CMK (cell line): ENCODE measurements at regions not wholly inside any gene's neighbourhood (a gene's known extent, or its start where the extent isn't known, plus 50 kb on each side); places are given as distances from the start of the nearest gene placed in this dataset.

Experiments
- DNase-seq: peaks from one replicate; pipeline ENCODE4 v3.0.0-alpha.2; 2010; ENCODE audit warnings: low read depth

DNA sequence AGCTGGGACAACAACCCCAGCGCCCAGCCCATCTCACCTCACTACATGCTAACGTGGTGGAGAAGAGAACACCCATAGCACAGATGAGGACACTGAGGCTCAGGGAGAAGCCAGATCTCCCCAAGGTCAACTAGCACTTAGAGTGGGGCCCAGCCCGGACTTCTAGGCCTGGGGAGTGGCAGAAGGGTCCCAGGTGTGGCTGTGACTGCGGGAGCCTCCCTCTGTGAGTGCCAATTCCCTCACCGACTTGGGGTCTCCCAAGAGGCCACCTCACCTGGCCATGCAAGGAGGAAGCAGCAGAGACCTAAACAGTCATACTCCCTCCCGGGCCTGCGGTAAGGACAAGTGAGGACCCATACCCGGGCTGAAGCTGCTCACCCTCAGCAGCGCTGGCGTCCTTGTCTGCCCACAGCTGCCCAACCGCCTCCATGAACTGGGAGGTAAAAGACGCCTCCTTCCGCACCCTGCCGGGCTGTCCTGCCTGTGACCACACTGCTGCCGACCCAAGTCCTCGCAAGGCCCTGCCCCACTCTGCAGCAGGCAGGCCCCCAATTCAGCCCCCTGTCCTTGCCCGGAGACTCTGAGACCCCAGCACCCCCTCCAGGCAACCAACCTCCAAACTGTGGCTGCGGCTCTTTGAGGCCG lies 93.2 kb upstream of the RTL6 start:
- DNase-seq, result no peak

- no peak for DNase-seq
Measured at GRCh38 chr22:44590291-44590690, 92.3 kb upstream of the RTL6 start.

DNA sequence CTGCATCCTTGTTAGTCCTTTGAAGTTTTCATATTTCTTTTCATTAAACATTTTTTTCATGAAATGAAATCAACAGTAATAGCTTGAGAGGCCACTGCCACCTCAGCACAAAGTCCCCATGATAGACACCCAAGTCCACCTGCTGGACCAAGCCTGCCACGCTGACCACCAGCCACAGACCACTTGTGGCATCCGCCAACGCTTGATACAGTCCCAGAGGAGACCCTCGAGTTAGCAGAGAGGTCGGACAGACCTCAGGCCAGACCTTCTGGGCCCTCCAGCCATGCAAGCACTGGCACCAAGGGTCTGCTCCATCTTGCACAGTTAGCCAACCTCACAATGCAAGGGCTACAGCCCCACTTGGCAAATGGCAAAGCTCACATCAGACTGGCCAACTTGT lies 91.8 kb upstream of the RTL6 start:
- DNase-seq, result no peak

DNA sequence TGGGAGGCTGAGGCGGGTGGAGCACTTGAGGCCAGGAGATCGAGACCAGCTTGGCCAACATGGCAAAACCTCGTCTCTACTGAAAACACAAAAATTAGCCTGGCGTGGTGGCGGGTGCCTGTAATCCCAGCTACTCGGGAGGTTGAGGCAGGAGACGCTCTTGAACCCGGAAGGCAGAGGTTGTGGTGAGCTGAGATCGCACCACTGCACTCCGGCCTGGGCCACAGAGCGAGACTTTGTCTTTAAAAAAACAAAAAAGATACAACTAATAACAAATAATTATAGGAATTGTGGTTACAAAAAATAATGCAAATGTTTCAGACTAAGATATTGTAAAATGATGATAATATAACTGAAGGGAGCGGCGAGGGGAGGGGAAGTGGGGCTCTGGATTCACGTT lies 90.3 kb upstream of the RTL6 start:
- no peak for DNase-seq

GRCh38 chr22:44587737-44588310 lies 89.8 kb upstream of the RTL6 start:
- no peak for DNase-seq

DNA sequence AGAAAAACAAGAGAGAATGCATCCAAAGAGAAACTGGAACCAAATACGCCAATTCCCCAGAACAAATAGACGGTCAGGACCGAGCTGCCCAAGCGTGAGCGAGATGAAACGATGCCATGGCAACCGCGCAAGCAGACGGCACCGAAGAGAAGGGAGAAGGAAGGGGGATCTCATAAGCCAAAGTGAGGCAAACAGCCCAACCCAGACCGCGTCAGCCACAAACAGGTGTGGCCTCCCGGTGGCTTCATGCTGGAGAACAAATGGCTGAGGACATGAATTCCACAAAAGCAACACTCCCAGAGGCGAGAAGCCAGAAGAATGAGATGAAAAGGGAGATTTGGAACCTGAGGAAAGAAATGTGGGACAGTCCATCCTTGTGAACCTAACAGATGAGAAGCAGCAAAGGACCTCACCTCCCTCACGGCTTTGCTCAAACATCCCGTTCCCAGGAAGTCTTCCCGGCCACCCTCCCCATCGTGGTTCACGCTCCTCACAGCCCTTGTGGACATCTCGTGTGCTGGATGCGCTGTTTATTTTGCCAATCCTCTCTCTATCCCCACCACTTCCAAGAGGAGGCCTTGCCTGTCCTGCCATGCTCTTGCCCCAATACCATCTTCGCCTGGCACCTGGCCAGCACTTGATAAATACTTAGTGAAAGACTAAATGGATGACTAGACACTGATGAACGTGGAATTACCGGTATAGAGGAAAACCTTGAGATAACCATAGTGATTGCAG lies 89.1 kb upstream of the RTL6 start:
- no peak for DNase-seq

- no peak for DNase-seq
Measured at GRCh38 chr22:44586351-44586990, 88.4 kb upstream of the RTL6 start.

DNA sequence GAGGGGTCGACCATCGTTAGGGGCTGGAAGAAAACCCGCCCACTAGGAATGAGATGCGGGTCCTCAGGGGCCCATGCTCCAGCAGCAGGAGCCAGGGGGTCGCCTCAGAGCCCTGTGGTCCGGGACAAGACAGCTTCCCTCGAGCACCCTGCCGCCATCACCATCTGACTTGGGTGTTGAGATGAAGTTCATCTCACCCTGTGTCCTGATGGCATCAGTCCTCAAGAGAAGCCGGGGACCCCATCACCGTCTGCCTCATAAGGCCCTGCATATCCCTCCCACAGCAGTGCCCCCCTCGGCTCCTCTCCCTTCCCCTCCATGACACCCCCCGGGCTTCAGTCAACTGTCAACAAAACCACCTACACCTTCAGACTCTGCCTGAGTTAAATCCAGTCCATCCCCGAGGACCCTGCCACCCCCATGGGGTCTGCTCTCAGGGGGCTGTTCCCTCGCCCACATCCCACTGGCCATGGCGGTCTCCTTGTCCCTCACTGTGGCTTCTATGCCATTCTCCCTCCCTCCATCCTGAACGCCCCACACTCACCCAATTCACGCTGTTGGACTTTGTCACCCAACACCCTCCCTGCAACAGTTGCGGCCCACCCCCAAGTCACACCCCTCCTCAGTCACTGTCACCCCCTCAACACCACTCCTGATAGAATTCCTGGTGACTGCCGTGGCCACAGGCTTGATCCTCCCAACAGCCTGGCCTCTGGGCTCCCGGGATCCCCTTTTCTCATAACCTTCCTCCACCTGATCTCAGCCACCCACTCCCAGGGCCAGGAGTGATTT lies 87.7 kb upstream of the RTL6 start:
- DNase-seq, result no peak

- no peak for DNase-seq
Measured at GRCh38 chr22:44584256-44584902, 86.3 kb upstream of the RTL6 start.

- DNase-seq, result no peak
Measured at GRCh38 chr22:44583854-44584253, 85.8 kb upstream of the RTL6 start.

DNA sequence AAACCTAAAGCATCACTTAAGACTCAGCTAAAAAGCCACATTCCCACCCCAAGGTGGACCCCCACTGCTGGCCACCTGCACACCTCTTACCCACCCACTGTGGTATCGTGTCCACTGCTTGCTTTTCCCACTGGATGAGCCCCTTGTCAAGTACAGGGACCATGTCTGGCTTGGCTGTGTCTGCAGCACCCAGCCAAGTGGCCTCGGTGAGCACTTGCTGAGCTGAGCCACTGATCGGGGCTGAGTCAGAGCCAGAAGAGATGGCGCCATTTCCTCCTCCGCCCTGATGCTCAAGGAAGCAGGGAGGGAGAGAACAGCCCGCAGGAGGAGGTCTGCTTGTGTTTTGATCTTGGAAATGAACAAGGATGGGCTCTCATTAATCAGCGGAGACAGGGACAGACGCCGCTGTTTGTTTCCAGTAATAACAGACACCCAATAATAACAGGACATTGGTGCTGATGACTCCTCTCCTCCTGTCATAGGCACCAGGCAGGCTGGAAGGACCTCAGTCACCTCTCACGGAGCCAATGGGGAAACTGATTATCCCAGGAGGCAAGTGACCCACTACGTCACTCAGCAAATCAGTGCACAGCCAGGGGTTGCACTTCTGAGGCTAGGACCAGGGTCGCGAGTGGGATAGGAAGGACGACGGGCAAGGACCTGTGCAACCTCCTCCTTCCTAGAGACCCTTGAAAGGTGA lies 85.2 kb upstream of the RTL6 start:
- no peak for DNase-seq

GRCh38 chr22:44582016-44582415 lies 84.0 kb upstream of the RTL6 start:
- DNase-seq, result no peak

DNA sequence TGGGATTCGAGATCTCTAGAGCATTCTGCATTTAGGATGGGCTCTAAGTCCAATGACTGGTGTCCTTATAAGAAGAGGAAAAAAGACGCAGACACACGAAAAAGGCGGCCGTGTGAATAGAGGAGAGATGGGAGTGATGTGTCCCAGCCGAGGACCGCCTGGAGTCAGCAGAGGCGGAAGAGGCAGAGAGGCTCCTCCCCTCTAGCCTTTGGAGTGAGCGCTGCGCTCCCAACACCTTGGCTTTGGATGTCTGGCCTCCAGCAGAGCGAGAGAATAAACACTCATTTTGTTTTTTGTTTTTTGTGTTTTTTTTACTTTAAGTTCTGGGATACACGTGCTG lies 83.0 kb upstream of the RTL6 start:
- DNase-seq, result no peak

- no peak for DNase-seq
Measured at GRCh38 chr22:44580176-44581095, 82.4 kb upstream of the RTL6 start.

- DNase-seq, result no peak
Measured at GRCh38 chr22:44578516-44579230, 80.6 kb upstream of the RTL6 start.

GRCh38 chr22:44578110-44578457 lies 80.1 kb upstream of the RTL6 start:
- DNase-seq, result no peak

DNA sequence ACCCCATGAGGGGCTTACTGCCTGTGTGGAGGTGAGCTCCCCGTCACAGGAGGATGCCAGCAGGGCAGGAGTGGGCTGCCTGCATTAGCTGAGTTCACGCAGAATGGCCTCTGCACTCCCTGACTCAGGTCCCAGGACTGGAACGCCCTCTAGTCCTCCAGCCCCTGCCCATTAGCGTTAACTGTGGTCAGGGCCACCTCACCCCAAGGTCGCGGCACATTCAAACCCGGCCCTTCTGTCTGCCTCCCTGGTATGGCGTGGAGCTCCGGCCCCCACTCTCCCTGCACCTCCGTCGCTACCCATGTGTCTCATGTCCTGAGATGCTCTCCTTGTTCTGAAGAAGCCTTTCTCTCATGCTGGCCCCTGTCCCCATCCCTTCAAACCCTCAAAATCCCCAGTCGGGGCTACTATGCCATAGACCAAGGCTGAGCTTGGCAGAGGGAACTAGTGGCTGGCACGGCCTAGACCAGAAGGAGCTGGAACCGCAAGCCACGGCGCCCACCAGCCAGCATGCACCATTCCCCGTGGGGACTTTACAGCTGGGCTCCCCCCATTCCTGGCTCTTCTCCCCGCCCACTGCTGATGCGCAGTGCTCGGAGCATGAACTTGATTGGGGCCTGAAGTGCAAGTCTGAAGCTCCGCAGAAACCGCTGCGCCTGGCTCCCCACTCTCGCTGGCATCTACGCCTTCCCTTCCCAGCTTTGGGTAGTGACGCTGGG lies 79.5 kb upstream of the RTL6 start:
- DNase-seq, result peak; percentile 63

DNA sequence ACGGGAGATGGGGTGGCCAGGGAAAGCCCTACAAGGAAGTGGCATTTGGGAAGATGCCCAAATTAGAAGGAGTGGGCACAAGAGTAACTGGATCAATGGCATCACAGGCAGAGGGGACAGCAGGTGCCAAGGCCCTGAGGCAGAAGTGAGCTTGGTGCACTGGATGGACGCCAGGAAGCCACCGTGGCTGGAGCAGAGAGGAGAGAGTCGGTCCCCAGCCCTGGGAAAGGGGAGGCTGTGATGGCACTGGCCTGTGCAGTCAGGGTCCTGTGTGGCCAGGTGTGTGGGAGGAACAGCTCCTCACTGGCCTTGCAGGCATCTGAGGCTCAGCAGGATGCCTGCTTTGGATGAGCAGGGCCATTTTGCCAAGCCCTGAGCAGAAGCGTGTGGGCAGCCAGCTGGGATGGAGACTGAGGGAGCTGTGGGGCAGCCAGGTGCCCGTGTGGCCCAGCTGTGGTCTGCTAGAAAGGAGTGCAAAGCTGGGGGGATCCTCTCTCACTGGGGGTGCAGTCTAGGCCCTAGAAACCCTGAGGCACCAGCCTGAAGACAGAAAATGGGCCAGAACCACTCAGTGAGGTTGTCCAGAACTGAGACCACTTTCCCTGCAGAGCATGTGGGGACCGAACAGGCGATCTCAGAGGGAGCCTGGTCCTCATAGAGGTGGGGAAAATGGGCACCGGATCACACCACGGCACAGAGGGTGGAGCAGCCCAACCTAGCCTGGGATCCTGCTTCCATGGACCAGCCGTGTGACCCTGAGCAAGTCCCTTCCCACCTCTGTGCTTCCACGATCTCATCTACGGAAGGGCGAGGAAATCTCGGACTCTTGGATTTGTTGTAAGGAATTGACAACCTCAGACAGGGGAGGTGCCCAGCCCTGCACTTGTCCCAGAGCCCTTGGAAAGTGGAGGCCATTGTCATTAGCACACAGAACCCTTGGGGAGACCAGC lies 78.6 kb upstream of the RTL6 start:
- no peak for DNase-seq
